ENCODE measurements at regions not wholly inside any gene's neighbourhood (a gene's known extent, or its start where the extent isn't known, plus 50 kb on each side); places are given as distances from the start of the nearest gene placed in this dataset.

- no peak for DNase-seq (ENCODE audit: low spot score)
- in situ Hi-C loops (cut with HindIII; ENCODE audit: low sequenced_read_pairs): no loop called here
Measured at GRCh38 chr5:148012801-148013200, 51.0 kb upstream of the SPINK5 start.

GRCh38 chr5:148011398-148012137 lies 52.2 kb upstream of the SPINK5 start:
- DNase-seq (ENCODE audit: low spot score): no peak
- in situ Hi-C loops (cut with HindIII; ENCODE audit: low sequenced_read_pairs): no loop called here

- in situ Hi-C loops (cut with HindIII; ENCODE audit: low sequenced_read_pairs): no loop called here
- peak; percentile 4 for DNase-seq (ENCODE audit: low spot score)
Measured at GRCh38 chr5:148005788-148006520, 57.8 kb upstream of the SPINK5 start.

GRCh38 chr5:148003226-148003625 lies 60.6 kb upstream of the SPINK5 start:
- no peak for DNase-seq (ENCODE audit: low spot score)
- in situ Hi-C loops (cut with HindIII; ENCODE audit: low sequenced_read_pairs): no loop called here

- in situ Hi-C loops (cut with HindIII; ENCODE audit: low sequenced_read_pairs): no loop called here
- no peak for DNase-seq (ENCODE audit: low spot score)
Measured at GRCh38 chr5:148002451-148002850, 61.3 kb upstream of the SPINK5 start.

GRCh38 chr5:148000036-148000435 lies 63.7 kb upstream of the SPINK5 start:
- no peak for DNase-seq (ENCODE audit: low spot score)
- in situ Hi-C loops (cut with HindIII; ENCODE audit: low sequenced_read_pairs): no loop called here

- DNase-seq (ENCODE audit: low spot score): no peak
- in situ Hi-C loops (cut with HindIII; ENCODE audit: low sequenced_read_pairs): no loop called here
Measured at GRCh38 chr5:147998704-147999103, 65.1 kb upstream of the SPINK5 start.

- in situ Hi-C loops (cut with HindIII; ENCODE audit: low sequenced_read_pairs): no loop called here
- no peak for DNase-seq (ENCODE audit: low spot score)
Measured at GRCh38 chr5:147997486-147997885, 66.3 kb upstream of the SPINK5 start.

GRCh38 chr5:147996379-147996778 lies 67.4 kb upstream of the SPINK5 start:
- DNase-seq (ENCODE audit: low spot score): no peak
- in situ Hi-C loops (cut with HindIII; ENCODE audit: low sequenced_read_pairs): no loop called here

GRCh38 chr5:147995846-147996245 lies 67.9 kb upstream of the SPINK5 start:
- no peak for DNase-seq (ENCODE audit: low spot score)
- in situ Hi-C loops (cut with HindIII; ENCODE audit: low sequenced_read_pairs): no loop called here

GRCh38 chr5:147989994-147990393 lies 73.8 kb upstream of the SPINK5 start:
- DNase-seq (ENCODE audit: low spot score): no peak
- in situ Hi-C loops (cut with HindIII; ENCODE audit: low sequenced_read_pairs): no loop called here

- in situ Hi-C loops (cut with HindIII; ENCODE audit: low sequenced_read_pairs): no loop called here
- no peak for DNase-seq (ENCODE audit: low spot score)
Measured at GRCh38 chr5:147989239-147989638, 74.5 kb upstream of the SPINK5 start.

- no peak for DNase-seq (ENCODE audit: low spot score)
- in situ Hi-C loops (cut with HindIII; ENCODE audit: low sequenced_read_pairs): no loop called here
Measured at GRCh38 chr5:147986134-147986757, 77.5 kb upstream of the SPINK5 start.

GRCh38 chr5:147985608-147986007 lies 78.2 kb upstream of the SPINK5 start:
- no peak for DNase-seq (ENCODE audit: low spot score)
- in situ Hi-C loops (cut with HindIII; ENCODE audit: low sequenced_read_pairs): no loop called here

GRCh38 chr5:147983742-147984141 lies 77.4 kb upstream of the C5orf46 start:
- DNase-seq (ENCODE audit: low spot score): no peak
- in situ Hi-C loops (cut with HindIII; ENCODE audit: low sequenced_read_pairs): no loop called here

- in situ Hi-C loops (cut with HindIII; ENCODE audit: low sequenced_read_pairs): no loop called here
- no peak for DNase-seq (ENCODE audit: low spot score)
Measured at GRCh38 chr5:147981074-147981473, 74.7 kb upstream of the C5orf46 start.

- DNase-seq (ENCODE audit: low spot score): no peak
Measured at GRCh38 chr5:147979761-147980160, 73.4 kb upstream of the C5orf46 start.

GRCh38 chr5:147972076-147972840 lies 65.9 kb upstream of the C5orf46 start:
- DNase-seq (ENCODE audit: low spot score): no peak
- in situ Hi-C loops (cut with HindIII; ENCODE audit: low sequenced_read_pairs): no loop called here

More at GRCh38 chr5:147979761-147980160, 73.4 kb upstream of the C5orf46 start:
- in situ Hi-C loops (cut with HindIII; ENCODE audit: low sequenced_read_pairs): no loop called here

- no peak for DNase-seq (ENCODE audit: low spot score)
- in situ Hi-C loops (cut with HindIII; ENCODE audit: low sequenced_read_pairs): no loop called here
Measured at GRCh38 chr5:147971472-147971871, 65.1 kb upstream of the C5orf46 start.

GRCh38 chr5:147968855-147969254 lies 62.5 kb upstream of the C5orf46 start:
- in situ Hi-C loops (cut with HindIII; ENCODE audit: low sequenced_read_pairs): no loop called here

More at GRCh38 chr5:147968855-147969254, 62.5 kb upstream of the C5orf46 start:
- no peak for DNase-seq (ENCODE audit: low spot score)

All from G401 (cell line).